GM12878 (cell line): ENCODE measurements at regions not wholly inside any gene's neighbourhood (a gene's known extent, or its start where the extent isn't known, plus 50 kb on each side); places are given as distances from the start of the nearest gene placed in this dataset.

Source experiments
- ATAC-seq: fragments of 200-7000 bp; cut with Tn5 transposase; 3 replicates; pipeline ENCODE4 v1.9.1; 2020; ENCODE audit warnings: mild to moderate bottlenecking, moderate library complexity
- BruUV-seq: library from RNA; stranded (reverse); fragments of 400-500 nt; replicated peaks from 2 replicates; lab custom pipeline; 2021; lab: Mats Ljungman, UMichigan
- CTCF ChIA-PET: fragments of 300-600 bp; sonication (Branson Sonifier 250); formaldehyde crosslinking; extraction: SDS; loops from one replicate; lab custom pipeline; 2021; ENCODE audit warnings: inconsistent platforms; lab: Yijun Ruan, JAX
- POLR2A ChIA-PET: fragments of 350-600 bp; formaldehyde crosslinking; extraction: SDS; loops from one replicate; lab custom pipeline; 2021; ENCODE audit warnings: inconsistent platforms; lab: Charles Lee
- RAD21 ChIA-PET: fragments of 300-600 bp; sonication (Branson Sonifier 250); formaldehyde crosslinking; loops from one replicate; lab custom pipeline; 2023; ENCODE audit warnings: antibody characterized with exemption; ENCODE audit not compliant: unreplicated experiment; lab: Charles Lee
- SMC1A ChIA-PET: fragments of 300-600 bp; sonication (Branson Sonifier 250); formaldehyde crosslinking; loops from one replicate; lab custom pipeline; 2023; ENCODE audit not compliant: unreplicated experiment, uncharacterized antibody; lab: Charles Lee
- DNase-seq: peaks from one replicate; pipeline ENCODE4 v3.0.0-alpha.2; 2011; ENCODE audit warnings: low read depth, low spot score
- FAIRE-seq: peaks from 3 replicates; lab custom pipeline; 2011; peaks lifted over from hg19 to GRCh38; lab: Jason Lieb, UNC
- H2AFZ ChIP-seq: 2 replicates; pipeline ENCODE4 v1.6.0; 2011; ENCODE audit warnings: low read depth, low read length, control low read depth; ENCODE audit not compliant: control insufficient read depth
- H3K27ac ChIP-seq: 2 replicates; pipeline ENCODE4 v1.5.1; 2011; ENCODE audit warnings: control low read depth; ENCODE audit not compliant: control insufficient read depth, insufficient read depth
- H3K27me3 ChIP-seq, 2 experiments: replicated peaks in 1 of 2; 2 replicates each; pipeline versions ENCODE4 v1.6.0 to v1.6.1; 2011; ENCODE audit warnings: low read length in 1 of 2; ENCODE audit not compliant: control insufficient read depth in 2 of 2, insufficient read depth in 2 of 2
- H3K36me3 ChIP-seq, 2 experiments: 2 replicates each; pipeline ENCODE4 v1.5.1; 2011; ENCODE audit warnings: low read length in 1 of 2; ENCODE audit not compliant: control insufficient read depth in 2 of 2, insufficient read depth in 2 of 2
- H3K4me1 ChIP-seq: 2 replicates; pipeline ENCODE4 v1.6.1; 2011; ENCODE audit warnings: mild to moderate bottlenecking, low read length, moderate library complexity, mixed read lengths; ENCODE audit not compliant: control insufficient read depth, insufficient read depth
- H3K4me2 ChIP-seq: 2 replicates; pipeline ENCODE4 v1.6.0; 2011; ENCODE audit warnings: control low read depth; ENCODE audit not compliant: control insufficient read depth, insufficient read depth
- H3K4me3 ChIP-seq: fragments of 200-600 bp; sonication (generic); 2 replicates; pipeline ENCODE4 v1.5.1; 2016
- H3K79me2 ChIP-seq: 2 replicates; pipeline ENCODE4 v1.6.0; 2011; ENCODE audit warnings: low read length; ENCODE audit not compliant: control insufficient read depth, insufficient read depth
- H3K9ac ChIP-seq: 2 replicates; pipeline ENCODE4 v1.8.0; 2011; ENCODE audit warnings: low read length, control low read depth, mixed read lengths; ENCODE audit not compliant: control insufficient read depth, insufficient read depth
- H3K9me3 ChIP-seq: replicated peaks from 3 replicates; pipeline ENCODE4 v1.5.1; 2011; ENCODE audit warnings: mild to moderate bottlenecking, low read length; ENCODE audit not compliant: control insufficient read depth, insufficient read depth
- H4K20me1 ChIP-seq: 2 replicates; pipeline ENCODE4 v1.6.0; 2011; ENCODE audit not compliant: control insufficient read depth, insufficient read depth
- BMI1 ChIP-seq: fragments of 450-650 bp; IDR thresholded peaks from 2 replicates; pipeline ENCODE4 v1.6.1; 2016; ENCODE audit warnings: mild to moderate bottlenecking, moderate library complexity, borderline replicate concordance
- E4F1 ChIP-seq: fragments of 450-650 bp; IDR thresholded peaks from 2 replicates; pipeline ENCODE4 v1.6.1; 2018; ENCODE audit warnings: borderline replicate concordance, mild to moderate bottlenecking; ENCODE audit not compliant: partially characterized antibody
- MTA2 ChIP-seq: fragments of 450-650 bp; IDR thresholded peaks from 2 replicates; pipeline ENCODE4 v1.6.1; 2016; ENCODE audit warnings: low read depth, mild to moderate bottlenecking, moderate library complexity
- MYC ChIP-seq: IDR thresholded peaks from 2 replicates; pipeline ENCODE4 v1.6.1; 2011; ENCODE audit warnings: mild to moderate bottlenecking, low read length, moderate library complexity, inconsistent platforms; ENCODE audit not compliant: insufficient read depth, insufficient replicate concordance, insufficient read length, severe bottlenecking
- WGBS: methylation state at CpG from one replicate; pipeline ENCODE4 v1.1.6; 2016; ENCODE audit warnings: low lambda C conversion rate; ENCODE audit not compliant: insufficient replicate concordance, insufficient coverage; ENCODE audit errors: missing lambda C conversion rate; 5-methylcytosine and 5-hydroxymethylcytosine counted together
- in situ Hi-C: fragments of 300-500 bp; cut with MboI; formaldehyde crosslinking; loops from 9 replicates; pipeline ENCODE4 v1.14.3; 2018; ENCODE audit warnings: mixed read lengths
- intact Hi-C: fragments of 100-400 bp; cut with micrococcal nuclease; formaldehyde crosslinking; loops from one replicate; pipeline ENCODE4 v1.14.2; 2022; ENCODE audit not compliant: unreplicated experiment

GRCh38 chr16:65500919-65501318 lies 379.1 kb upstream of the CDH11 start (continued):
- TF ChIP-seq E4F1 (no peak), MTA2 (no peak)

- Histone ChIP-seq H3K27me3 (no peaks in the 10 kb centered on the region), H3K4me2 (no peak overlapping the region), H4K20me1 (no peaks in the 10 kb centered on the region), H3K79me2 (no peaks in the 10 kb centered on the region), H3K4me1 (no peaks in the 10 kb centered on the region), H3K9ac (no peak overlapping the region), H3K27ac (no peak overlapping the region), H3K4me3 (no peak overlapping the region), H3K36me3 (no peaks in the 10 kb centered on the region), H2AFZ (no peak overlapping the region), H3K9me3 (no peaks in the 10 kb centered on the region)
- intact Hi-C loops (no loop called here), in situ Hi-C loops (no loop called here)
- no peak for FAIRE-seq
- no peak for ATAC-seq
- ChIA-PET POLR2A (no interaction called here), SMC1A (no interaction called here), CTCF (no interaction called here), RAD21 (no interaction called here)
- no peak for DNase-seq
- TF ChIP-seq MYC (no peak), BMI1 (no peak)
- BruUV-seq, result no TSS peak
- 16% methylated on average over 2 of the region's 2 CpGs for WGBS
Measured at GRCh38 chr16:65500007-65500406, 378.1 kb upstream of the CDH11 start.
